RWPE2 (cell line): ENCODE measurements at regions not wholly inside any gene's neighbourhood (a gene's known extent, or its start where the extent isn't known, plus 50 kb on each side); places are given as distances from the start of the nearest gene placed in this dataset.

ENCODE experiments used
- ATAC-seq: fragments of 200-7000 bp; cut with Tn5 transposase; 3 replicates; pipeline ENCODE4 v1.9.1; 2021; ENCODE audit warnings: low read depth
- DNase-seq: peaks from one replicate; pipeline ENCODE4 v3.0.0-alpha.2; 2020; ENCODE audit warnings: low spot score
- H3K27ac ChIP-seq: fragments of 450-650 bp; 2 replicates; pipeline ENCODE4 v1.5.1; 2017; ENCODE audit warnings: mild to moderate bottlenecking; ENCODE audit not compliant: poor library complexity, severe bottlenecking
- H3K27me3 ChIP-seq: fragments of 250-450 bp; sonication (Bioruptor Pico); 2 replicates; pipeline ENCODE4 v1.5.1; 2021; ENCODE audit warnings: mild to moderate bottlenecking, moderate library complexity; ENCODE audit not compliant: insufficient read depth, poor library complexity, severe bottlenecking
- H3K36me3 ChIP-seq: fragments of 250-450 bp; sonication (Bioruptor Pico); 2 replicates; pipeline ENCODE4 v1.5.1; 2020; ENCODE audit warnings: low read depth, mild to moderate bottlenecking, moderate library complexity
- H3K4me1 ChIP-seq: fragments of 250-450 bp; sonication (Bioruptor Pico); 2 replicates; pipeline ENCODE4 v1.5.1; 2021; ENCODE audit warnings: mild to moderate bottlenecking, moderate library complexity; ENCODE audit not compliant: insufficient read depth, poor library complexity, severe bottlenecking
- H3K4me3 ChIP-seq: fragments of 250-450 bp; sonication (Bioruptor Pico); 2 replicates; pipeline ENCODE4 v1.5.1; 2021; ENCODE audit warnings: mild to moderate bottlenecking, moderate library complexity; ENCODE audit not compliant: severe bottlenecking
- H3K9me3 ChIP-seq: fragments of 250-450 bp; sonication (Bioruptor Pico); 2 replicates; pipeline ENCODE4 v1.5.1; 2021; ENCODE audit warnings: mild to moderate bottlenecking, moderate library complexity; ENCODE audit not compliant: severe bottlenecking
- CTCF ChIP-seq: fragments of 450-650 bp; IDR thresholded peaks from one replicate; pipeline ENCODE4 v1.5.1; 2017; ENCODE audit warnings: mild to moderate bottlenecking, moderate library complexity; ENCODE audit not compliant: poor library complexity, severe bottlenecking

GRCh38 chr9:8011974-8012373 lies 212.4 kb upstream of the DMAC1 start:
- no peak overlapping the region for H3K4me3 ChIP-seq

GRCh38 chr9:7996558-7996957 lies 197.0 kb upstream of the DMAC1 start:
- no peak overlapping the region for H3K27ac ChIP-seq
- ATAC-seq: no peak
- no peak for DNase-seq

More at GRCh38 chr9:8011974-8012373, 212.4 kb upstream of the DMAC1 start:
- ATAC-seq (no peak), DNase-seq (no peak)
- Histone ChIP-seq H3K27ac (no peak overlapping the region), H3K9me3 (no peaks in the 10 kb centered on the region), H3K4me1 (no peaks in the 10 kb centered on the region), H3K27me3 (no peaks in the 10 kb centered on the region), H3K36me3 (no peaks in the 10 kb centered on the region)
- no peak for TF ChIP-seq CTCF

GRCh38 chr9:7988644-7989280 lies 189.2 kb upstream of the DMAC1 start:
- ATAC-seq (no peak), DNase-seq (no peak)
- Histone ChIP-seq H3K27me3 (no peaks in the 10 kb centered on the region), H3K27ac (no peak overlapping the region), H3K4me3 (no peak overlapping the region), H3K36me3 (no peaks in the 10 kb centered on the region), H3K9me3 (no peaks in the 10 kb centered on the region), H3K4me1 (no peaks in the 10 kb centered on the region)
- TF ChIP-seq CTCF: no peak

More at GRCh38 chr9:7996558-7996957, 197.0 kb upstream of the DMAC1 start:
- Histone ChIP-seq H3K27me3 (no peaks in the 10 kb centered on the region), H3K9me3 (no peaks in the 10 kb centered on the region), H3K4me1 (no peaks in the 10 kb centered on the region), H3K36me3 (no peaks in the 10 kb centered on the region), H3K4me3 (no peak overlapping the region)
- TF ChIP-seq CTCF: no peak

GRCh38 chr9:7984692-7985091 lies 185.1 kb upstream of the DMAC1 start:
- no peaks in the 10 kb centered on the region for H3K36me3 ChIP-seq
- H3K27ac ChIP-seq: no peak overlapping the region
- H3K4me3 ChIP-seq: no peak overlapping the region
- no peaks in the 10 kb centered on the region for H3K4me1 ChIP-seq
- TF ChIP-seq CTCF: no peak
- H3K9me3 ChIP-seq: no peaks in the 10 kb centered on the region
- ATAC-seq (no peak), DNase-seq (no peak)
- no peaks in the 10 kb centered on the region for H3K27me3 ChIP-seq

- Histone ChIP-seq H3K27ac (no peak overlapping the region), H3K36me3 (no peaks in the 10 kb centered on the region), H3K4me3 (no peak overlapping the region), H3K4me1 (no peaks in the 10 kb centered on the region), H3K27me3 (no peaks in the 10 kb centered on the region), H3K9me3 (no peaks in the 10 kb centered on the region)
- no peak for TF ChIP-seq CTCF
- DNase-seq: no peak
- no peak for ATAC-seq
These were observed 184.6 kb upstream of the DMAC1 start for GRCh38 chr9:7984203-7984602.
